Colonic mucosa (tissue), 4 donors: ENCODE measurements at regions not wholly inside any gene's neighbourhood (a gene's known extent, or its start where the extent isn't known, plus 50 kb on each side); places are given as distances from the start of the nearest gene placed in this dataset.

Source experiments
- DNase-seq: peaks from one replicate; pipeline ENCODE4 v3.0.0-alpha.2; 2020
- H3K27ac ChIP-seq: fragments of 200-600 bp; one replicate; pipeline ENCODE4 v1.8.0; 2021
- H3K27me3 ChIP-seq: fragments of 200-600 bp; one replicate; pipeline ENCODE4 v1.8.0; 2021
- H3K36me3 ChIP-seq: fragments of 200-600 bp; one replicate; pipeline ENCODE4 v1.8.0; 2021
- H3K4me1 ChIP-seq: fragments of 200-600 bp; one replicate; pipeline ENCODE4 v1.8.0; 2021; ENCODE audit warnings: mild to moderate bottlenecking
- H3K4me3 ChIP-seq: fragments of 200-600 bp; one replicate; pipeline ENCODE4 v1.8.0; 2021
- H3K9ac ChIP-seq, 2 donors: one replicate each; pipeline ENCODE4 v1.7.0; 2013; ENCODE audit warnings: control low read depth in 2 of 2, low read depth in 2 of 2, low read length in 2 of 2
- H3K9me3 ChIP-seq: fragments of 200-600 bp; one replicate; pipeline ENCODE4 v1.8.0; 2021
- intact Hi-C: fragments of 100-400 bp; cut with DNase I; formaldehyde crosslinking; loops from one replicate; pipeline ENCODE4 v1.14.1; 2022
- TF ChIP-seq, protein P1 (sequence below): fragments of 200-600 bp; IDR thresholded peaks from one replicate; pipeline ENCODE4 v1.8.0; 2022; ENCODE audit warnings: antibody characterized with exemption, mild to moderate bottlenecking
- donor health status: healthy.
- donor health status: DM: no; HTN: no; CAD: no.
- donor health status: DM: no; HTN: no; CAD: no.

- H3K36me3 ChIP-seq: no peaks in the 10 kb centered on the region
- H3K9ac ChIP-seq: no peak overlapping the region
- H3K27ac ChIP-seq: no peak overlapping the region
- H3K4me3 ChIP-seq: no peak overlapping the region
- no peak for DNase-seq
- H3K27me3 ChIP-seq: no peaks in the 10 kb centered on the region
- no peaks in the 10 kb centered on the region for H3K4me1 ChIP-seq
- TF ChIP-seq, protein P1, sequence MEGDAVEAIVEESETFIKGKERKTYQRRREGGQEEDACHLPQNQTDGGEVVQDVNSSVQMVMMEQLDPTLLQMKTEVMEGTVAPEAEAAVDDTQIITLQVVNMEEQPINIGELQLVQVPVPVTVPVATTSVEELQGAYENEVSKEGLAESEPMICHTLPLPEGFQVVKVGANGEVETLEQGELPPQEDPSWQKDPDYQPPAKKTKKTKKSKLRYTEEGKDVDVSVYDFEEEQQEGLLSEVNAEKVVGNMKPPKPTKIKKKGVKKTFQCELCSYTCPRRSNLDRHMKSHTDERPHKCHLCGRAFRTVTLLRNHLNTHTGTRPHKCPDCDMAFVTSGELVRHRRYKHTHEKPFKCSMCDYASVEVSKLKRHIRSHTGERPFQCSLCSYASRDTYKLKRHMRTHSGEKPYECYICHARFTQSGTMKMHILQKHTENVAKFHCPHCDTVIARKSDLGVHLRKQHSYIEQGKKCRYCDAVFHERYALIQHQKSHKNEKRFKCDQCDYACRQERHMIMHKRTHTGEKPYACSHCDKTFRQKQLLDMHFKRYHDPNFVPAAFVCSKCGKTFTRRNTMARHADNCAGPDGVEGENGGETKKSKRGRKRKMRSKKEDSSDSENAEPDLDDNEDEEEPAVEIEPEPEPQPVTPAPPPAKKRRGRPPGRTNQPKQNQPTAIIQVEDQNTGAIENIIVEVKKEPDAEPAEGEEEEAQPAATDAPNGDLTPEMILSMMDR: no peak
- intact Hi-C loops: no loop called here
- H3K9me3 ChIP-seq: no peaks in the 10 kb centered on the region
These were observed 921.9 kb downstream of the ADGRL2 start for GRCh38 chr1:82722608-82723007.

- Histone ChIP-seq H3K36me3 (no peaks in the 10 kb centered on the region), H3K27me3 (no peaks in the 10 kb centered on the region), H3K9ac (no peak overlapping the region), H3K4me1 (no peaks in the 10 kb centered on the region), H3K9me3 (no peaks in the 10 kb centered on the region), H3K4me3 (no peak overlapping the region), H3K27ac (no peak overlapping the region)
- TF ChIP-seq, protein P1: no peak
- intact Hi-C loops: no loop called here
- DNase-seq: no peak
These were observed 921.0 kb downstream of the ADGRL2 start for GRCh38 chr1:82721702-82722101.

DNA sequence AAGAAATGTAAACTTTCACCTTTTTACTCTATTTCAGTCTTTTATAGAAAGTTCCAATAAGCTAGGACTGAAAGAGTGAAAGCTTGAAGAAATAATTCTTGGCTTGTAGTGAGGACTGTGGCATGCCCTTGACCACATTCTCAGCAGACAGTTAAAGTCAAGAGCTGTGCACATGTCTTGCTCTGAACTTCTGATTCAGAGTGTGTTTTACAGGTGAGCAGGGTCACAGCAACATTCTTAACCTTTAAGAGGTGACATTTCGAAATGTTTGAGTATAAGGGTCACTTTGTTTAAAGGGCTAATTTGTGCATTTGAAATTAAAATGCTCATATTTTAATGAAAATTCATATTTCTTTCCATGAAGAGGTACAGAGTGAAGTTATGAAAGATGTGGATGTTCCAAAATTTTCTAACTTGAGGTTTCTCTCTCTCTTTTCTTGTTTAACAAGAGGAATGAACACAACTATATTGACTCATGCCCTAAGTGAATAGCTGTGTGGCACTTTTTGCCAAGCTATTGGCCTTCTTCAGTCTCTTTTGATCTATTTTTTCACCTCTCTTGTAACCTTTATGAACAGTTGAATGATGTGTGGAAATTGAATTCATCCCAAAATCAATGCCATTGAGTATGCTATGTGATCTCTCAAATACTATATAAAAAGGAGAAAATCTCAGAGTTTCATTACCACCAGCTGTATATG, 918.1 kb downstream of the ADGRL2 start:
- DNase-seq: no peak
- intact Hi-C loops: no loop called here
- H3K9ac ChIP-seq: no peak overlapping the region
- no peaks in the 10 kb centered on the region for H3K27me3 ChIP-seq
- H3K4me3 ChIP-seq: no peak overlapping the region
- no peaks in the 10 kb centered on the region for H3K4me1 ChIP-seq
- H3K9me3 ChIP-seq: no peaks in the 10 kb centered on the region
- no peaks in the 10 kb centered on the region for H3K36me3 ChIP-seq
- TF ChIP-seq, protein P1: no peak
- no peak overlapping the region for H3K27ac ChIP-seq

GRCh38 chr1:82710091-82710490, 909.4 kb downstream of the ADGRL2 start:
- Histone ChIP-seq H3K9ac (no peak overlapping the region), H3K9me3 (no peaks in the 10 kb centered on the region), H3K4me1 (no peaks in the 10 kb centered on the region), H3K36me3 (no peaks in the 10 kb centered on the region), H3K4me3 (no peak overlapping the region), H3K27me3 (no peaks in the 10 kb centered on the region), H3K27ac (no peak overlapping the region)
- DNase-seq: no peak
- TF ChIP-seq, protein P1: no peak
- intact Hi-C loops: no loop called here

DNA sequence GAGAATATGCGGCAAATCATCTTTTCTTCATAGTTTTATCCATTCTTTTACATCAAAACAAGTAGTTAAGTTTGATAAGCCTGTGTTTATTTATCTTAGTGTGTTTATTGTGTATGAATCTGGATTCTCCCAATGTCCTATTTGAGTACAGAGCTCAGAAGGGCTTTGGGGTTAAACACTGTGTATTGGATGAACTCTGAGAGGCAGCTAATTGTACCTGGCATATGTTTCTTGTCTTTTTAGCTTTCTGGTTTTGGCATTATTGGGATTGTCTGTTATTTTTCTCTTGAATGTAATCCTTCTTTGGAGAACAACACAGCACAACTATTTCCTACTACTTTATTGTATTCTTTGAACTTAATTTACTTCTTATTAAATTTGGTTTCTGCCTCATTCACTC, 906.9 kb downstream of the ADGRL2 start:
- intact Hi-C loops: no loop called here
- no peak for DNase-seq
- H3K9me3 ChIP-seq: no peaks in the 10 kb centered on the region
- no peaks in the 10 kb centered on the region for H3K4me1 ChIP-seq
- H3K9ac ChIP-seq: no peak overlapping the region
- H3K36me3 ChIP-seq: no peaks in the 10 kb centered on the region
- no peak overlapping the region for H3K27ac ChIP-seq
- TF ChIP-seq, protein P1: no peak
- H3K27me3 ChIP-seq: no peaks in the 10 kb centered on the region
- no peak overlapping the region for H3K4me3 ChIP-seq
